ENCODE measurements at regions not wholly inside any gene's neighbourhood (a gene's known extent, or its start where the extent isn't known, plus 50 kb on each side); places are given as distances from the start of the nearest gene placed in this dataset.

GRCh38 chr12:111124183-111124582 is 203.8 kb upstream of the MYL2 start:
- TF ChIP-seq, protein P1, sequence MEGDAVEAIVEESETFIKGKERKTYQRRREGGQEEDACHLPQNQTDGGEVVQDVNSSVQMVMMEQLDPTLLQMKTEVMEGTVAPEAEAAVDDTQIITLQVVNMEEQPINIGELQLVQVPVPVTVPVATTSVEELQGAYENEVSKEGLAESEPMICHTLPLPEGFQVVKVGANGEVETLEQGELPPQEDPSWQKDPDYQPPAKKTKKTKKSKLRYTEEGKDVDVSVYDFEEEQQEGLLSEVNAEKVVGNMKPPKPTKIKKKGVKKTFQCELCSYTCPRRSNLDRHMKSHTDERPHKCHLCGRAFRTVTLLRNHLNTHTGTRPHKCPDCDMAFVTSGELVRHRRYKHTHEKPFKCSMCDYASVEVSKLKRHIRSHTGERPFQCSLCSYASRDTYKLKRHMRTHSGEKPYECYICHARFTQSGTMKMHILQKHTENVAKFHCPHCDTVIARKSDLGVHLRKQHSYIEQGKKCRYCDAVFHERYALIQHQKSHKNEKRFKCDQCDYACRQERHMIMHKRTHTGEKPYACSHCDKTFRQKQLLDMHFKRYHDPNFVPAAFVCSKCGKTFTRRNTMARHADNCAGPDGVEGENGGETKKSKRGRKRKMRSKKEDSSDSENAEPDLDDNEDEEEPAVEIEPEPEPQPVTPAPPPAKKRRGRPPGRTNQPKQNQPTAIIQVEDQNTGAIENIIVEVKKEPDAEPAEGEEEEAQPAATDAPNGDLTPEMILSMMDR (conservative IDR thresholded peaks at IDR 0.05), result no peak
- no peak for TF ChIP-seq ZFX (IDR thresholded peaks at IDR 0.05)
